GM21529 (cell line): ENCODE measurements at regions not wholly inside any gene's neighbourhood (a gene's known extent, or its start where the extent isn't known, plus 50 kb on each side); places are given as distances from the start of the nearest gene placed in this dataset.
"Not testable (repeated sequence)": the region's sequence is repeated elsewhere in the genome, so short reads cannot be mapped to it uniquely, and the experiment has no call there.

ENCODE experiments used
- ATAC-seq: cut with Tn5 transposase; IDR thresholded peaks from one replicate; pipeline ENCODE4 v1.9.1; 2021; ENCODE audit not compliant: unreplicated experiment

DNA sequence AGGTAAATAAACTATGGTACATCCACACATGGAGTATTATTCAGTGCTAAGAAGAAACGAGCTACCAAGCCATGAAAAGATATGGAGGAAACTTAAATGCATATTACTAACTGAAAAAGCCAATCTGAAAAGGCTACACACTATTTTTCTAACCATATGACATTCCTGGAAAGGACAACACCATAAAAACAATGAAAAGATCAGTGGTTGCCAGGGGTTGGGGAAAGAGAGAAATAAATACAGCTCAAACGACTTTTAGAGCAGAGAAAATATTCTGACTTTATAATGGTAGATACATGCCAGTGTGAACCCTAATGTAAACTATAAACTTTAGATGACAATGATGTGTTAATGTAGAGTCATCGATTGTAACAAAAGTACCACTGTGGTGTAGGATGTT is 225.9 kb upstream of the BTBD3 start:
- no peak for ATAC-seq

GRCh38 chr20:11692567-11692966 is 225.1 kb upstream of the BTBD3 start:
- ATAC-seq, result no peak

- no peak for ATAC-seq
Measured at GRCh38 chr20:11694467-11694866, 223.2 kb upstream of the BTBD3 start.

DNA sequence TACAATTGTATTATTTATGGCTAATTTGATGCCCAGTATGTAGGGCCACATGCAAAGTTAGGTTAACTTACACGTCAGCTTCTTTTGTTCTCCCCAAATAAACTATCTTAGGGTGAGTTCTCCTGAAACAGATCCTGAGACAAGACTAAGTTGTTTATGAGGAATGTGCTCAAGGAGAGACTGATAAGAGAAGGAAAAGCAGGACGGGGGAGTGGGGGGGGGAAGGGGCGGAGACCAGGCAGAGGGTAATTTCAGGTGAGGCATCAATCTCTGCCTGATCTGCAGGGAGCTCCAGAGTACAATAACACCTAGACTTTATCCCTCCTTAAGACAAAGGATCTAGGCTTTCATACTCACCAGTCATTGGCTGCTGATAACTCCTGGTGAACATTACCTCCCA is 220.6 kb upstream of the BTBD3 start:
- no peak for ATAC-seq

GRCh38 chr20:11697646-11698045 is 220.0 kb upstream of the BTBD3 start:
- ATAC-seq, result no peak

DNA sequence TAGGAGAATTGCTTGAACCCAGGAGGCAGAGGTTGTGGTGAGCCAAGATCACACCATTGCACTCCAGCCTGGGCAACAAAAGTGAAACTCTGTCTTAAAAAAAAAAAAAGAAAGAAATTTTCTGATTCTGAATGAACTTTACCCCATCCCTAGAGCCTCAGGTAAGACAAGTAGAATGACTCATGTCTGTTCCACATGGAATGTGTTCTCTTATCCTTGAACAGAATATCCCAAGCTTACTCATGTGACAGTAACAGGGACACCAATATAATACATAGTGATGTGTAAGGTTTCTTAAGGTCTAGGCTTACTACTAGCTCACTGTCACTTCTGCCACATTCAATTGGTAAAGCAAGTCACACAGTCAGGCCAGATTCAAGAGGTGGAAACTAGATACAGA is 219.6 kb upstream of the BTBD3 start:
- no peak for ATAC-seq

GRCh38 chr20:11700831-11701230 is 216.9 kb upstream of the BTBD3 start:
- ATAC-seq, result no peak

- no peak for ATAC-seq
Measured at GRCh38 chr20:11702721-11703518, 214.8 kb upstream of the BTBD3 start.

DNA sequence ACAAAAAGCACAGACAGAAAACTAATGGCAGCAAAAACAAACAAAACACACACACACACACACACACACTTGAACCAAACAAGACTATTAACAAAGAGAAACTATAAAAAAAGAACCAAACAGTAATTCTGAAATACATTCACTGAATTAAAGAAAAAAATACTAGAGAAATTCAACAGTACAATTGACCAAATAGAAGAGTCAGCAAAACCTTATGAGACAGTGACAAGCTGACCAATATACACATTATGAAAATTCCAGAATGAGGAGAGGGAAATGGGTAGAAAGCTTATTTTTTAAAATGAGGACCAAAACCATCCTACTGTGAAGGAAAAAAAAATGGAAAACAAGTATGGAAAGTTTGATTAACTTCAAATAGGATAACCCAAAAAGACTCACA is 212.2 kb upstream of the BTBD3 start:
- ATAC-seq, result no peak

DNA sequence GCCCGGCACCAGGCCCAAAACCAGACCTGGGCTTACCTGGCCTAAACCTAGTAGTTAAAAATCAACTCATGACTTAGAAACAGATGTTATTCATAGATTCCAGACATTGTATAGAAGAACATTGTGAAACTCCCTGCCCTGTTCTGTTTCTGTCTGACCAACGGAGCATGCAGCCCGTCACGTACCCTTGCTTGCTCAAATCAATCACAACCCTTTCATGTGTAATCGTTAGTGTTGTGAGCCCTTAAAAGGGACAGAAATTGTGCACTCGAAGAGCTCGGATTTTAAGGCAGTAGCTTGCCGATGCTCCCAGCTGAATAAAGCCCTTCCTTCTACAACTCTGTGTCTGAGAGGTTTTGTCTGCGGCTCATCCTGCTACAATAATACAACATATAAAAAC is 209.5 kb upstream of the BTBD3 start:
- ATAC-seq, result not testable (repeated sequence)

- no peak for ATAC-seq
Measured at GRCh38 chr20:11711214-11711613, 206.5 kb upstream of the BTBD3 start.

- ATAC-seq, result no peak
Measured at GRCh38 chr20:11712639-11713160, 205.0 kb upstream of the BTBD3 start.

- ATAC-seq, result no peak
Measured at GRCh38 chr20:11714886-11715285, 202.8 kb upstream of the BTBD3 start.

GRCh38 chr20:11716239-11716944 is 201.3 kb upstream of the BTBD3 start:
- ATAC-seq, result no peak

DNA sequence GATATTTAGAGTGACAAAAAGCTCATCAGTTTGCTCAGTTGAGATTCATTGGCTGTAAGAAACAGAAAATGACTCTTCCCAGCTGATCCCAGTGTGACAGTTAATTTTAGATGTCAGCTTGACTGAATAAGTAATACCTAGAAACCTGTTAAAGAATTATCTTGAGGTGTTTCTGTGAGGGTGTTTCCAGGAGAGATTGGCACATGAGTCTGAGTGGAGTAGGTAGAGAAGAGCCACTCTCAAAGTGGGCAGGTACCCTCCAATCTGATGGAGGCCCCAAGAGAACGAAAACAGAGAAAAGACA is 200.8 kb upstream of the BTBD3 start:
- no peak for ATAC-seq

DNA sequence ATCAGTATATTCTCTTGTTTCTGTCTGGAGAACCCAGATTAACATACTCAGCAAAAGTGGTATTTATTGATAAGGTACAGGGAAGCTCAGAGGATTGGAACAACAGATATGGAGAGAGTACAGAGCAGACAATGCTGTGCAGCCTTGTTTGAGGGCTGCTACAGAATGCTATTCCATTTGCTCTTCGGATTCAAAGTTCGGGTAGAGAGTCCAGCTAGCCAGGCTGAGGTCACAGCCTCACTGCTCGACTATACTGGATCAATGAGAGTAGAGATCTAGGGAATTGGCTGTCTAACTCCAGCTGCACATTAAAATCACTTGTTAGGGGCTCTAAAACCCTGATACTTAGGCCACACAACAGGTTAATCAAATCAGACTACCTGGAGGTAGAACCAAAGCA is 200.1 kb upstream of the BTBD3 start:
- no peak for ATAC-seq

DNA sequence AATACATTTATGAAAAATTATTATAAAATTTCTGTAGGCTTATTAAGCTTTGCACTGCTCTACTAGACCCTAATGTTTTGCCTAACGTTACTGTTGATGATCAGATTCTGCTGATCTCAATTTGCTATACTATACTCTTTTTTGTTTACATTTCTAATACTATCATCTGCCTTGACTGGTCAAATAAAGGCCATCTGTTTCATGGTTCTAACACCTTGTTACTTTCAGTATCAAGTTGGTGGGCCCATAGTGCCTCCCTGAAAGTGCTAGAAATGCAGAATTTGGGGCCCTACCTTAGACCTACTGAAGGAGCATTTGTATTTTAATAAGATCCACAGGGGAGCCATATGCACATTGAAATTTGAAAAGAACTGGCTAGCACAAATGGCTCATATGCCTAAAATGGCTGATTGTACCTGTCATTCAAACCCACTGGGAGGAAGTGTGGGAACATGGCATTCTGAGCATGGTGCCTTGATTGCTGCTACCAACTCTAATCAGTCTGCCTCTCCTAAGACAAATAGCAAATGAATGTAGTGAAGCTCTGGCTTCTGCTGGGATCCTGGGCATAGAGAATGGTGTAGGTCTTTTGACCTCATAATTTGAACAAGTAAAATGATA is 199.1 kb upstream of the BTBD3 start:
- no peak for ATAC-seq

GRCh38 chr20:11719153-11719552 is 198.5 kb upstream of the BTBD3 start:
- no peak for ATAC-seq

GRCh38 chr20:11721411-11721810 is 196.3 kb upstream of the BTBD3 start:
- ATAC-seq, result no peak

- ATAC-seq, result no peak
Measured at GRCh38 chr20:11724097-11724496, 193.6 kb upstream of the BTBD3 start.

DNA sequence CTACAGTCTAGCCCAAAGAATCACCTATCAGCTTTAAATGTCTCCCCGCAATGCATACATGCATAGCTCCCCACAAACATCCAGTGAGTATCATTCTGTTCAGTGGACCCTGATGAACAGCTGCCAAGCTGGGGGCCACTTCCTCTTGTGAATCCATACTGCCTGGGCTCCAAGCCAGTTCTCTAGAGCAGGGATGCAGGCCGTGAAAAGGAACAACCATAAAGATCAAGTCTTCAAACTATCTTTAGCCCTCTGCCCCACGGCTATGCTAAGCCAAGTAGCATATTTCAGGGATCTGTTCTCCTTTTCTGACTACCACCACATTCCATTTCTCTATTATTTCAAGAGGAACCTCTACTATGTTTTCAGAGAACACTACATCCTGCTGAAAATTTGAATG is 191.7 kb upstream of the BTBD3 start:
- ATAC-seq, result no peak

- ATAC-seq, result no peak
Measured at GRCh38 chr20:11727708-11728107, 190.0 kb upstream of the BTBD3 start.
